ENCODE measurements at regions not wholly inside any gene's neighbourhood (a gene's known extent, or its start where the extent isn't known, plus 50 kb on each side); places are given as distances from the start of the nearest gene placed in this dataset.

DNA sequence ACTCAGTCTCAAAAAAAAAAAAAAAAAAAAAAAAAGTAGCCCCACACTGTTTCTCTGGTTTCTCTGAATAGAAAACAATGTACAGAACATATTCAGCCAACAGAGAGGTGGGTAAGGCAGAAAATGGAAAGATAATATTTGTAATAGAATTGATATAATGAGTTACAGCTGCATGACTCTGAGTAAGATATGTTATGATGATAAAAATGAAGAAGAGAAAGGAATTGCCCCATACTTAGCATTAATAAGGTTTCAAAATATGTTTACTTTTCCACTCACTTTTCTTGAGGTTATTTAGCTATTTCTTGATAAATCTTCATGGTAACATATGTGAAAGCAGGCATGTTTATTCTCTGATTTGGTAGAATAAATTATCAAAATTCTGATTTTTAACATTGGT is 100.9 kb upstream of the ROBO2 start:
- TF ChIP-seq, protein P1, sequence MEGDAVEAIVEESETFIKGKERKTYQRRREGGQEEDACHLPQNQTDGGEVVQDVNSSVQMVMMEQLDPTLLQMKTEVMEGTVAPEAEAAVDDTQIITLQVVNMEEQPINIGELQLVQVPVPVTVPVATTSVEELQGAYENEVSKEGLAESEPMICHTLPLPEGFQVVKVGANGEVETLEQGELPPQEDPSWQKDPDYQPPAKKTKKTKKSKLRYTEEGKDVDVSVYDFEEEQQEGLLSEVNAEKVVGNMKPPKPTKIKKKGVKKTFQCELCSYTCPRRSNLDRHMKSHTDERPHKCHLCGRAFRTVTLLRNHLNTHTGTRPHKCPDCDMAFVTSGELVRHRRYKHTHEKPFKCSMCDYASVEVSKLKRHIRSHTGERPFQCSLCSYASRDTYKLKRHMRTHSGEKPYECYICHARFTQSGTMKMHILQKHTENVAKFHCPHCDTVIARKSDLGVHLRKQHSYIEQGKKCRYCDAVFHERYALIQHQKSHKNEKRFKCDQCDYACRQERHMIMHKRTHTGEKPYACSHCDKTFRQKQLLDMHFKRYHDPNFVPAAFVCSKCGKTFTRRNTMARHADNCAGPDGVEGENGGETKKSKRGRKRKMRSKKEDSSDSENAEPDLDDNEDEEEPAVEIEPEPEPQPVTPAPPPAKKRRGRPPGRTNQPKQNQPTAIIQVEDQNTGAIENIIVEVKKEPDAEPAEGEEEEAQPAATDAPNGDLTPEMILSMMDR (IDR thresholded peaks at IDR 0.05) = no peak
- no peak for TF ChIP-seq POLR2A (IDR thresholded peaks at IDR 0.05)
- Histone ChIP-seq H3K9me3 (no peaks in the 10 kb centered on the region), H3K27me3 (no peaks in the 10 kb centered on the region), H3K4me3 (no peak overlapping the region), H3K27ac (no peak overlapping the region), H3K36me3 (no peaks in the 10 kb centered on the region), H3K4me1 (no peaks in the 10 kb centered on the region)
- no peak for DNase-seq

DNA sequence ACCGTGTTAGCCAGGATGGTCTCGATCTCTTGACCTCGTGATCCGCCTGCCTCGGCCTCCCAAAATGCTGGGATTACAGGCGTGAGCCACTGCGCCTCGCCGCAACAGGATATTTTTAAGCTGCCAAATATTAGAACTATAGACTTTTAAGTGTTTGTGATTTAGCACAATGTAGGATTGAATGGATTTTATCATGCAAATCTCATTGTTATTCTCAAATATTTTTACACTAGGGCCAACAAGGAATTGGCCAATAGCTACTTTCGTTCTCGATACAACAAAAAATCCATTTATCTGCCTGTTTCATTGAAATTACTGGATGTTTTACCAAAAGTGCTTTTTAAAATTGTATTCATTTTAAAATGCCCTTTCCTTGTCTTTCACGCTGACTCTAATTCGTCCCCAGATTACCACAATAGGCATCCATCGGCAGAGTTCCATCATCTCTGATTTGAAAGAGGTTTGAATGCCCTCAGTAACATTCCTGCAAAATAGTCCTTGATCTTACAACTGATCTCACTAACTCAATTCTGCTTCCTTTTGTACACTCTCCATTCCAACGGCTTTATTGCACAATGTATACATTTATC is 99.6 kb upstream of the ROBO2 start:
- H3K27ac ChIP-seq = no peak overlapping the region
- no peak for DNase-seq
- H3K27me3 ChIP-seq = no peaks in the 10 kb centered on the region
- H3K36me3 ChIP-seq = no peaks in the 10 kb centered on the region
- no peaks in the 10 kb centered on the region for H3K9me3 ChIP-seq
- no peaks in the 10 kb centered on the region for H3K4me1 ChIP-seq
- no peak overlapping the region for H3K4me3 ChIP-seq
- TF ChIP-seq, protein P1 (IDR thresholded peaks at IDR 0.05) = no peak
- TF ChIP-seq POLR2A (IDR thresholded peaks at IDR 0.05) = no peak

GRCh38 chr3:76941376-76941775 is 98.5 kb upstream of the ROBO2 start:
- no peaks in the 10 kb centered on the region for H3K27me3 ChIP-seq
- TF ChIP-seq, protein P1 (IDR thresholded peaks at IDR 0.05) = no peak
- TF ChIP-seq POLR2A (IDR thresholded peaks at IDR 0.05) = no peak
- no peaks in the 10 kb centered on the region for H3K9me3 ChIP-seq
- no peak overlapping the region for H3K4me3 ChIP-seq
- H3K36me3 ChIP-seq = no peaks in the 10 kb centered on the region
- H3K27ac ChIP-seq = no peak overlapping the region
- no peaks in the 10 kb centered on the region for H3K4me1 ChIP-seq
- DNase-seq = no peak

DNA sequence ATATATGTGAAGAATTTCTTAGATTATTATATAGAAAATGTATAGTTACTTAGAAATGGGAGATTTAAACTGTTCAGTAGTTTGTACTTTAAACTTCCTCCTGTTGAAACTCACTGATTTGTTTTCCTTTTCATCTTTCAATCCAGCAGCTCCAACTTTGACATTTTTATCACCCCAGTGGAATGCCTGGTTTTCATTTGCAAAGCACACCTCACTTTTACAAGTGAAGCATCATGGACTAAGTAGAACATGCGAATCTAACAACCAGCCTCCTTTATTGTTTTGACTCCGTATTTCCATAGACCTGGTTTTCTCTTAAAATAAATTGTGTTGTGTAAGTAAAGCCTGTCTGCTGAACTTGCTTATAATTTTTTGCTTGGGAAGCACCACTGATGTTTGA is 97.8 kb upstream of the ROBO2 start:
- no peak for DNase-seq
- H3K4me3 ChIP-seq = no peak overlapping the region
- no peaks in the 10 kb centered on the region for H3K36me3 ChIP-seq
- no peaks in the 10 kb centered on the region for H3K27me3 ChIP-seq
- H3K9me3 ChIP-seq = no peaks in the 10 kb centered on the region
- H3K4me1 ChIP-seq = no peaks in the 10 kb centered on the region
- no peak overlapping the region for H3K27ac ChIP-seq
- TF ChIP-seq POLR2A (IDR thresholded peaks at IDR 0.05) = no peak
- TF ChIP-seq, protein P1 (IDR thresholded peaks at IDR 0.05) = no peak

- Histone ChIP-seq H3K4me1 (no peaks in the 10 kb centered on the region), H3K36me3 (no peaks in the 10 kb centered on the region), H3K9me3 (no peaks in the 10 kb centered on the region), H3K4me3 (no peak overlapping the region), H3K27ac (no peak overlapping the region), H3K27me3 (no peaks in the 10 kb centered on the region)
- DNase-seq = no peak
- TF ChIP-seq POLR2A (IDR thresholded peaks at IDR 0.05) = no peak
- TF ChIP-seq, protein P1 (IDR thresholded peaks at IDR 0.05) = no peak
Measured at GRCh38 chr3:76943058-76943457, 96.8 kb upstream of the ROBO2 start.

DNA sequence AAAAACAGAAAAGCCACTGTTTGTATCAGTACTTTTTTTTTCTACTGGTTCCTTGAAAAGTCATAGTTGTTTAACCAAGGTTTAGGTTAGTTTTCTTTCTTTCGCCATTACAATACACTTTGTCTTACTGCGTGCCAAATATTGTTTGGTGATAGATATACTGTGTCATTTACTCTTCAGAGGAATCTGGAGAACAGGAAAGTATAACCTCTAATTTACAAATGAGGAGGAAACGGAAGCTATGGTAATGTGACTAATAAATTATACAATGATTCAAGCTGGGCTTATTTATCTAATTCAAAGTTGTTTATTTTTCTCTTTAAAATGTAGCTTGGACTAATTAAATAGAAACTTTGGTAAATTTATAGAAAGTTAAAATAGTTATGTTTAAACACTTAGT is 96.2 kb upstream of the ROBO2 start:
- TF ChIP-seq, protein P1 (IDR thresholded peaks at IDR 0.05) = no peak
- TF ChIP-seq POLR2A (IDR thresholded peaks at IDR 0.05) = no peak
- DNase-seq = no peak
- no peak overlapping the region for H3K27ac ChIP-seq

More for the DNA sequence above, 96.2 kb upstream of the ROBO2 start:
- Histone ChIP-seq H3K36me3 (no peaks in the 10 kb centered on the region), H3K9me3 (no peaks in the 10 kb centered on the region), H3K4me3 (no peak overlapping the region), H3K4me1 (no peaks in the 10 kb centered on the region), H3K27me3 (no peaks in the 10 kb centered on the region)

All from Peyer's patch (tissue), 4 donors.